ENCODE measurements at regions not wholly inside any gene's neighbourhood (a gene's known extent, or its start where the extent isn't known, plus 50 kb on each side); places are given as distances from the start of the nearest gene placed in this dataset.

DNA sequence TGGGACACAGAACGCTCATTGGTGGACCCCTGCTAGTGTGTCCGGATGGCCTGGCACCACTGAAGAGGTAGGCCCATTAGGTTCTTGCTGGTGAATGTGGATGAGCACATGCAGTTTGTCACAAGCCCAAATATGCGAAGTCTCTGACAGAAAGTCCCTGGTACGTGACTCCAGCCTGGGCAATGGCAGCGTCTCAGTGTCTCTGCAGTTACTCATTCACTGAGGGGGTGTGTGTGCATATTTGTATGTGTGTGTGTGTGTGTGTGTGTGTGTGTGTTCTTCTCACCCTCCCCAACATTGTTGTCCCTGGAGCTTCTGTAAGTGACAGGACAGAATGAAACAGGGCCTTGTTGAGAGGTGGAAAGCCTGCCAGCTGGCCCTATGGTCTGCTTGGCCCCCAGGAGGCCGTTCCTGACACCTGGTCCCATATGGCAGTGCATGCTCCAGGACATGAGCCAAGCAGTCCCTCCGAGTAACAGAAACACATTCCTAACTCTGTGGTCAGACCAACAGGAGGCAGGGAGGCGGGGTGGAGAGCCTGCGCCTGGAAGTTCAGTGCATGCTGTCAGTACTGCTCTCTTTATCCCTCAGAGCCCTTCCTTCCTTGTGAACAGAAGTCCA, 169.9 kb downstream of the SLC28A3 start:
- TF ChIP-seq, protein P1, sequence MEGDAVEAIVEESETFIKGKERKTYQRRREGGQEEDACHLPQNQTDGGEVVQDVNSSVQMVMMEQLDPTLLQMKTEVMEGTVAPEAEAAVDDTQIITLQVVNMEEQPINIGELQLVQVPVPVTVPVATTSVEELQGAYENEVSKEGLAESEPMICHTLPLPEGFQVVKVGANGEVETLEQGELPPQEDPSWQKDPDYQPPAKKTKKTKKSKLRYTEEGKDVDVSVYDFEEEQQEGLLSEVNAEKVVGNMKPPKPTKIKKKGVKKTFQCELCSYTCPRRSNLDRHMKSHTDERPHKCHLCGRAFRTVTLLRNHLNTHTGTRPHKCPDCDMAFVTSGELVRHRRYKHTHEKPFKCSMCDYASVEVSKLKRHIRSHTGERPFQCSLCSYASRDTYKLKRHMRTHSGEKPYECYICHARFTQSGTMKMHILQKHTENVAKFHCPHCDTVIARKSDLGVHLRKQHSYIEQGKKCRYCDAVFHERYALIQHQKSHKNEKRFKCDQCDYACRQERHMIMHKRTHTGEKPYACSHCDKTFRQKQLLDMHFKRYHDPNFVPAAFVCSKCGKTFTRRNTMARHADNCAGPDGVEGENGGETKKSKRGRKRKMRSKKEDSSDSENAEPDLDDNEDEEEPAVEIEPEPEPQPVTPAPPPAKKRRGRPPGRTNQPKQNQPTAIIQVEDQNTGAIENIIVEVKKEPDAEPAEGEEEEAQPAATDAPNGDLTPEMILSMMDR (IDR thresholded peaks at IDR 0.05), result no peak
- no peak for TF ChIP-seq POLR2A (IDR thresholded peaks at IDR 0.05)
